HG02970 (cell line): ENCODE measurements at regions not wholly inside any gene's neighbourhood (a gene's known extent, or its start where the extent isn't known, plus 50 kb on each side); places are given as distances from the start of the nearest gene placed in this dataset.

Source experiments
- ATAC-seq: cut with Tn5 transposase; IDR thresholded peaks from one replicate; pipeline ENCODE4 v1.9.1; 2021; ENCODE audit warnings: mild to moderate bottlenecking, moderate library complexity, moderate number of reproducible peaks; ENCODE audit not compliant: unreplicated experiment, low FRiP score

GRCh38 chr1:187409341-187409740 is 580.6 kb downstream of the PLA2G4A start:
- ATAC-seq = no peak

DNA sequence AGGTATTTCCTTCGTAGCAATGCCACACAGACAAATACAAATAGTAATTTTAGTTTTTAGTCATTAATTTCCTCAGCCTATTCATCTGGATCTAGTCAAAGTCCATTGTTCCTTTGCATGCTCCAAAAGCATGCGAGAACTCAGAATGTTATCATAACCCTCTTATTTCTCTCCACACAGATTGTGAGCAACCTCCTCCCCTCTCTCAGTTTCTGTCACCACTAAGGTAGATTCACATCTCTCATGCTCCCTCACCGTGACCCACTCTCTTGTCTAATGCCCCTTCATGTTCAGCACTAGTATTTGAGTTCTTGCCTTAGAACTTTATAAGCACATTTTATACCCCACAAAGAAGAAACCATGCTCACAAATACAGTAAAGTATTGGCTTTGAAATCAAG is 582.4 kb downstream of the PLA2G4A start:
- ATAC-seq = no peak

- no peak for ATAC-seq
Observed at GRCh38 chr1:187413405-187414169, 584.8 kb downstream of the PLA2G4A start.

DNA sequence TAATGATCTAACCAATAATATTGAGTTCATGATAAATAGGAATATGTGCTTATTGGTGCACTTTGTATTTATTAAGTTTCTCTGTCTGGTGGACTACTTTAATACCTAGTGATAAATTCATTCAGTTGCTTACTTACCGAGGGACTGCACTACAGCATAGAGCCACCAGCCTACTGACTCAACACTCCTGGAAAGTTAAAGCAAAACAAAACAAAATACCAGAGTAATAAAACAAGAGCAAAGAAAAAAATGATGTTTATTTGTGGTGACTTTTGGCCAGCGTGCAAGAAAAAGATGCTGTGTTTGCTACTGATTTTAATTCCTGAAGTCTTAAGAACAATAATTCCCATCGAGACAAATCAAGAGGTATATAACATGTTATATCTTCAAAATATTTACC is 586.3 kb downstream of the PLA2G4A start:
- ATAC-seq = no peak

- no peak for ATAC-seq
Observed at GRCh38 chr1:187417520-187417919, 588.8 kb downstream of the PLA2G4A start.

DNA sequence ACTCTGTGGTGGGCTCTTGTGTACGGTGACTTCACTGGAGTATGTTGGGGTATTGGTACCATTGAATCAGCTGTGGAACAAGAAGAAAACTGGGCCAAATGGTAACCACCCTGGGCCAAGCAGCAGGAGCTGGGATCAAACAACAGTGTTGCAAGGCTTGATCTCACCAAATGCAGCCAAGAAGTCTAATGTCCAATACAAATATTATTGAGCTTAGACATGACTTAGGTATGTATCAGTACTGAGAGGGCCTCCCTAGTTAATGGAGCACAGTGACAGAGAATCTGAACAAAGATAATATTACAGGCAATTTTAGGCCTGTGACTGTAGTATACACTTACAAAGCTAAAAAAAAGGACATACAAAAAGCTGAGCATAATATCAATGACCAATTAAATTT is 604.8 kb downstream of the PLA2G4A start:
- ATAC-seq = no peak

DNA sequence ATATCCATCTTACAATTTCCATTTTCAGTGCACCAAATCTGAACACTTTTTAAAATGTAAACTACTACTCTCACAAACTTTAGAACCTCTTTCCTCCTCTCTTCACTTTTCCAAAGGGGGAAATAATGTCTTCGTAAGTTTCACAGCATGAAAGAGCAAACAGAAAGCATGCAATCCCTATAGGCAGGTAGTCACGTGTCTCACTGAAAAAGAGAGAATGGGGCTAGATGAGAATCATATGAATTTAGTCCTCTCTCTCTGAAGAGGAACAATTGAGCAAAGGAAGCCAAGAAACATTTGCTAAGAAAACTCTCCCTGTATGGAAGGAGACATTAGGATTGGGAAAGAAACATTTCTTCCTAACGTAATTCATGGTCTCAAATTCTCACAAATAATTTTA is 613.9 kb downstream of the PLA2G4A start:
- no peak for ATAC-seq

GRCh38 chr1:187443939-187444338 is 615.2 kb downstream of the PLA2G4A start:
- ATAC-seq = no peak

- ATAC-seq = no peak
Observed at GRCh38 chr1:187445066-187445465, 616.3 kb downstream of the PLA2G4A start.

DNA sequence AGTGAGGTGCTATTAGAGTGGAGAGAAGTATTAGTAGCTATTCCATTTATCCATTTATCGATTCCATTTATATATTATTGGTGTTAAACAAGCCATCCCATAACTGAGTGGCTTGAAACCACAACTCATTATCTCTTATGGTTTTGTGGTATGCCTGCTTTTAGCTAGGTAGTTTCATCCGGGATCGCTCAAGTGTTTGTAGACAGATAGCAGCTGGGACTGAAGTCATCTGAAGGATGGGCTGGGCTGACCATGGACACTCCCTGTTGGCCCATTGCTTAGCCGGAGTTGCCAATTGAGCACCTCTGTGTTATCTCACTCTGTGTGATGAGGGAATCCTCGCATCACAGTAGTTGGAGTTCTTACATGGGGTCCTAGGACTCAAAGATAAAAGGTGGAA is 622.5 kb downstream of the PLA2G4A start:
- ATAC-seq = no peak

DNA sequence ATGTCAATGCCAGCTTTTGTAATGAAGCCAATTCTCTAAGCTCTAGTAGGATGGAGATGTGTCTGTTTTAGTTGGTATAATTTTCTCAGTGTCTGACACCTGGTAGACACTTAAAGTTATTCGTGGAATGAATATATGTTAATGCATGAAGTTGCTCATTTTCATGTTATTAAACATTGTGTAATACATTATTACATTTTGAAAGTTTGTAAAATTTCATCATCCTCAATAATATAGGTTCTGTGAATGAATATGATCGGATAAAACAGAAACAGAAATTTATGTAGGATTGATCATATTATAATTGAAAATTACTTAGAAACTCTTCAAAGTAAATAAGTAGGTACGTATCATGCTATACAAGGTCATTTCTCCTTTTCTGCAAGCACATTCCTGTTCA is 625.3 kb downstream of the PLA2G4A start:
- ATAC-seq = no peak

GRCh38 chr1:187456446-187456845 is 627.7 kb downstream of the PLA2G4A start:
- ATAC-seq = no peak

DNA sequence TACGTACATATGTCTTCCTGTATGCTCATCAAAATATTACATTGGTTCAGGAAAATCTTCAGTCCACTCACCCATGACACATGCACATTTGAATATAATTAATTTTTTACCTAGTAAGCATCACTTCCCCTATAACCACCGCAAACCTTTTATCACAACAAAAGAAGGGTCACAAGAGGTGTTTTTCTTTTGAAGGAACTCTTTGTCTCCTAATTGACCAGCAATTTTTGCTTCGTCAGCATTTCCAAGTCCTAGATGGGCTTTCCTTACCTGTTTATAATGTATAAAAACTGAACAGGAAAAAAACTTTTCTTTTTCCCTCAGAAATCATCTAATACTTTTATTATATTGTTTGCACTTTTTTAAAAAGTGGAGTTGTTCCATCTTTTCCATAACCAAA is 631.3 kb downstream of the PLA2G4A start:
- no peak for ATAC-seq

- ATAC-seq = no peak
Observed at GRCh38 chr1:187464320-187464719, 635.6 kb downstream of the PLA2G4A start.

DNA sequence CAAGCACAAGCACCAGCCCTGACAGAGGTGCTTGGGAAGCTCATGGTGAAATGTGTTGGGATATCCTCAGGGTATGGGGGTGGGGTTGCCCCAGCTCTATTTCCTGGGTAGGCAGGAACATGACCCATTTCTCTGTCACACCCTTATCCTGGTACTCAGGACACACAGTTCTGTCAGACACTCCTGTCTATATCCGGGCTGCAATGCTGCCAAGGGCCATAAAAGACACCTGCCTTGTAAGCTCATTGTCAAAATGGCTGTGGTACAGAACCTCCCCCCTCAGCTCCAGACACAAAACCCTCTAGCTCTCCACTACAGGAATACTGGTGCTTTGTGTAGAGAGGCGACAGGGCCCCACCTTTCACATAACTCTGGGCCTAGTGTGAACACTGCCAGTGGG is 636.7 kb downstream of the PLA2G4A start:
- ATAC-seq = no peak

- ATAC-seq = no peak
Observed at GRCh38 chr1:187469836-187470235, 641.1 kb downstream of the PLA2G4A start.

GRCh38 chr1:187471555-187471954 is 642.8 kb downstream of the PLA2G4A start:
- ATAC-seq = no peak

DNA sequence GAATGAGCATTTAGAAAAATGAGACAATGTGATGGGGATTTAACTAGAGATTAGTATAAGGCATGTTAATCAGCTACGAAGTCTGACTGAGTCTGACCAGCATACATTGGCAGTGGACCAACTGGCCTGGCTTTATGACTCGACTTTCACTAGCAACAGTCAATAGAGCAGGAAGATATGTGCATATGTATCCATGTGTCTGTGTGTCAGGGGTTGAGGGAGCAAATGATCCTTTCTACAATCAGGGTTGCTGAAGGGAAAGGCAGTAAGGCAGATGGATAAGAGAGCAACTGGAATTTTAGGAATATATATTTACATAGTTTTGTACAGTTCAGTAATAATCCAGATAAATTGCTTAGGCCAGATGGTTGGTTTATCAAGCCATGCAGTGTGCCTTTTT is 645.6 kb downstream of the PLA2G4A start:
- no peak for ATAC-seq

DNA sequence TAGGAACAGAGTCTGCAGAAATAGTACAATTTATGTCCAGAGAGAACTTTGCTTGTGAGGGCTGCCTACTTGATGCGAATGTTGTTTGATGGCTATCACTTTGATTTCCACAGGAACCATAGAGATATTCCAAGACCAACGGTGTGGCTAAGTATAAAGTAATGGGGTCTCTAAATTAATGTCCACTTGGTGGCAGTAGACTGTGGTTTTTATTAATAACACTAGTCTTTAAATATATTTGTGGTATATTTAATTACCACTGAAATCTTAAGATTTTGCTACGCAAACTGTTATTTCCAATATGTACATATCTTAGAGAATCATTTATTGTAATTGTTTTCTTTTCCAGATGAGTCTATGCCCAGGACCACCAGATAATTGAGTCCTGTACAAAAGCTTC is 647.9 kb downstream of the PLA2G4A start:
- no peak for ATAC-seq

- no peak for ATAC-seq
Observed at GRCh38 chr1:187477103-187477502, 648.4 kb downstream of the PLA2G4A start.

DNA sequence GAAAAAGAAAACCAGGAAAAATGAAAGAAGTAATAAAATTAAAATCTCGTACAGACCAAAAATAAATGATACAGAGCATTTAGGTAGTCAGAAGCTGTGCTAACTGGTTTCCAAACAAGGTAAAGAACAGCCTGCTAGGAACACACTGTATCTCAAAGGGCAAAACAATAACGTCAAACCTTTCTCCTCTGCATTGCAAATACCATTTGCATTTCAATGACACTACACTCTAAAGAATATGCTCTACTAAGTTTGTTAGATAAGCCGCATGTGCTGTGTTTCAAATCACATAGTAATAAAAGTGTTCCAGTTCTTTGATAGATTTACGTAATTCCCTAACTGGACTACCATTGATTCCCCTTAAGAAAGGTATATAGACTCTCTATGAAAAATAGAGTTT is 648.8 kb downstream of the PLA2G4A start:
- ATAC-seq = no peak

- no peak for ATAC-seq
Observed at GRCh38 chr1:187481581-187482148, 652.9 kb downstream of the PLA2G4A start.
